Fibroblast of the conjunctiva (primary cell): ENCODE measurements at regions not wholly inside any gene's neighbourhood (a gene's known extent, or its start where the extent isn't known, plus 50 kb on each side); places are given as distances from the start of the nearest gene placed in this dataset.

ENCODE experiments used
- DNase-seq: peaks from one replicate; pipeline ENCODE4 v3.0.0-alpha.2; 2010; ENCODE audit warnings: low read depth

- no peak for DNase-seq
Observed at GRCh38 chr2:106981491-106981890, 95.5 kb upstream of the ST6GAL2 start.

GRCh38 chr2:106982350-106982749, 96.4 kb upstream of the ST6GAL2 start:
- no peak for DNase-seq

DNA sequence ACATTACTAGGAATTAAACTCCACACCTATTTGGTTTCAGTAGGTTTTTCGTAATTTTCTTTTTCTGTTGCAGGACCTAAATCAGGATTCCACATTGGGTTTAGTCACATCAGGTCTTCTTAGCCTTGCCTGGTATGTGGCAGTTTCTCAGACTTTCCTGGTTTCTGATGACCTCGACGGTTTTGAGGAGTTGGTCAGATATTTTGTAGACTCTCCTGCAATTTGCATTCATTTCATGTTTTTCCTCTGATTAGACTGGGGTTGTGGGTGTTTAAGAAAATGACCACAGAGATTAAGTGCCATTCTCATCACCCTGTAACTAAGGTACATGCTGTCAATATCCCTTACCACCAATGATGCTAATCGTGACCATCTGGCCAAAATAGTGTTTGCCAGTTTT, 97.3 kb upstream of the ST6GAL2 start:
- DNase-seq: no peak

- no peak for DNase-seq
Observed at GRCh38 chr2:106988361-106988760, 102.4 kb upstream of the ST6GAL2 start.

GRCh38 chr2:106990297-106990696, 104.3 kb upstream of the ST6GAL2 start:
- no peak for DNase-seq

DNA sequence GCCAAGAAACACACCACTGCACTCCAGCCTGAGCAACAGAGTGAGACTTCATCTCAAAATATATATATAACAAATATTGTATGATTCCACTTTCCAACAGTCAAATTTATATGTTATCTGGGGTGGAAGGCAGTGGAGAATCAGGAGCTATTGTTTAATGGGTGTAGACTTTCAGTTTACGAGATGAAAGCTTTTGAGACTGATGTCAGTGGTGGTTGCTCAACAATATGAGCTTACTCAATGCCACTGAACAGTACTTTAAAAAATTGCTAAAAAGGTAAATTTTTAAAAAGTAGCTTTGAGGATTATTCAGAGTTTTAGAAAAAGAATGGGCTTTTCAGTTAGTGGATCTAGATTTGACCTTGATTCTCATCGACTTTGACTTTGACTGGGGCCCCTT, 105.9 kb upstream of the ST6GAL2 start:
- no peak for DNase-seq

DNA sequence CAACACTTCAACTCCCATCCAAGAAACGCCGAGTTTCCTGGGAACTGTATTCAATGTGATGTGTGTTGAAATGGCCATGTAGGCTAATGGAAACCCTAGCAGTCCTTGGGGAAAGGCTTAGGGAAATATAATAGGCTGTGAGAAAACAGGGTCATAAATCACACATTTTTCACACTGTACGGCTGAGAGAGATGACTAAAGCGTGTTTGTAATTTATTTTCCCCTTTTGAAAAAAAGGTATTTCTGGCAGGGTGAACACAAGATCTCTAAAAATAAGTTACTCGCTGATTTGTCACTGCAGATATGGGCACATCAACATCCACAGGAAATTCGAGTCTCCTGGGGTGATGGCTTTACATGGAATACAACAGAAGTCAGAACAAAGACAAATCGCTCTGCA, 109.6 kb upstream of the ST6GAL2 start:
- no peak for DNase-seq

GRCh38 chr2:106996171-106996769, 110.3 kb upstream of the ST6GAL2 start:
- no peak for DNase-seq

DNA sequence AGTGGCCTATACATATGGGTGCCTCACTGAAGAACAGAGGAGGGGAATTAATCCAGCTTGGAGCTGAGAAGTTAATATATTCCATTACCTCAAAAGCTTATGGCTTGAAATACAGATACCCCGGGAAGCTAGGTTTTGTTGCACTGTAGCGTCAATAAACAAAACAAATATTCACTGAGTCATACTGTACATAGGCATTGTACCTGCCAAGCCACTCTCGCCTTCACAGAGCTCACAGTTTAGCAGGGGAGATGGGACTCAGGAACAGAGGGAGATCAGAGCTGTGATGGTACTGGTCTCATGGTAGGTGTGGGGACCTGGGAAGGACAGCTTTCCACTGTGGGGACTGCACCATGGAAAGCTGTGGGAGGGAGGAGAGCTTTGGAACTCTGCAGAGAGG, 111.2 kb upstream of the ST6GAL2 start:
- no peak for DNase-seq

GRCh38 chr2:107001062-107001461, 115.1 kb upstream of the ST6GAL2 start:
- DNase-seq: no peak

GRCh38 chr2:107001551-107001950, 115.6 kb upstream of the ST6GAL2 start:
- DNase-seq: no peak

DNA sequence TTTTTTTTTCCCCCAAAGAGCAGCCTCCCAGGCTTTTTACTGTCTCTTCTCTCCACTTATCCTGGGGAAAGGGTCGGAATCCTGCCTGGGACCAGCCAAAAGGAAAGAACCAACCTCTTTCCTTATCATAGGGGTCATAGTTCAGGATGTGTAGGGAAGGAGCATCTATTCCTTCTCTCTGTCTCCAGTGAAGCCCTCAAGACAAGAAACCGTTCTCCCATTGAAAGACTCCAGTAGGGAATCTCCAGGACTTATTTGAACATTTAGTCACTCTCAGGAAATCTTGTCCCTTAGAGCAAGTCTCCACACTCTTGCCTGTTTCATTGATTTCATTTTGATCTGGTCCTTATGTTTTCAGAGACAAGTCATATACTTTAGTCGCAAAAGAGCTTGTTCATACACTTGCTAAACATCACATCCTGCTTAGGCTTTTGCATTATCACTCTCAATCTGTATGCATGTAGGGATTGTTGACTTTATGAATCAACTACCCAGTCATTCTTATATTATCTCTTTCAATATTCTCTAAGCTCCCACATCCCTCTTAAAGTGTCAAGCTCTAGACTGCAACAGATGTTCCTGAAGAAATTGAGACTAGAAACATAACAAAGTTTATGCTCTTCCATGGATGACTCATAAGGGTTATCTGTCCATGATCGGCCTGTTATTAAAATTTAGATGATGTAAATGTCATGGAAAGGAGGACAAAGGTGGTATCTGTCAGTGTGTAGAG, 116.2 kb upstream of the ST6GAL2 start:
- DNase-seq: peak; percentile 26

GRCh38 chr2:107002735-107003134, 116.8 kb upstream of the ST6GAL2 start:
- DNase-seq: no peak

DNA sequence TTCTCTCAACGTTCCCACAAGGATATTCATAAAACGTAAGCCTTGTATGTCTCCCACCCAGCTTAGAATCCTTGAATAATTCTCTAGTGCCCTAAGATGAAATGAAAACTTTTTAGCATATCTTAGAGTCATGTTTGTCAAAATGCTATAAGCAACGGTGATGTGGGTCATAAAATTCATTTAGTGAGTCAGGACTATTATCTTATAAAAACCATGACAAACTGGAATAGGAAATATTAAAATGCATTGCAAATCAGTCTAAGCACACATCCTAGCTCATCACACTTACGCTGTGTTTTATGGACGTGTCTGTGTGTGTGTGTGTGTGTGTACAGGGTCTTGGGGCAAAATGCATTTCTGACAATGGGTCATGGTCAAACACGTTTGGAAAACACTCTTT, 119.9 kb upstream of the ST6GAL2 start:
- DNase-seq: no peak

DNA sequence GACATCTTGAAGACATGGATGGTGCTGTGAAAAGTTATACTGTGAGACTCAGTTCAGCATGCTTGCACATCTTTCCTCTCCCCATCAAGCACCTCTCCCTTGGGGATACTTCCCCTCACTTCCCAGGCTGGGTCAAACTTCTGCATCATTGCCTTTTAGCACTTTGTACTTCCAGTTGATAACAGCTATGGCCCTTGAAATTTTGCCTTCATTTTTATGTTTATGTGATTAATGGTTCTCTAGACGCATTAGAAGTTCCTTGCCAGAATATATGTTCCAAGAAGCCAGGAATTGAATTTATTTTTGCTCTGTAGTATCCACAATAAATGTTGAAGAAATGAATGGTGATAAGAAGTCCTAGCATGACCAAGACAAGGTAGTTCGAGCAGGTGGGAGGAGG, 120.9 kb upstream of the ST6GAL2 start:
- DNase-seq: no peak

DNA sequence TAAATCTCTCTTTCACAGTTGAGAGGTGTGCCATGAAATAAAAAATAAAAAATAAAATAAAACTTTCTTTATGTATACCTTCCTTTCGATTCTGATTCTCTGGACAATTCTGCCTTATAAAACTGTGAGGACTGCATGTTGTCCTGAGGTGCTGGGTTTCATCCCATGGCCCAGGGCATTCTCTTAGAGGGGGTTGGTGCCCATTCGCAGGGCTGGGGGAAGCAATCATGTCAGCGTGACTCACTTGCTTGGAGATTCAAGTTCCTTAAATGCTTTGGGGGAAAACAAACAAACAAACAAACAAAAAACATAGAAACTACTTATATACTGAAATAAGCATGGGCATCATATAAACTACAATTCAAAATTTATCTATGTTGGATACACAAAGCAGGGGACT, 122.0 kb upstream of the ST6GAL2 start:
- no peak for DNase-seq

DNA sequence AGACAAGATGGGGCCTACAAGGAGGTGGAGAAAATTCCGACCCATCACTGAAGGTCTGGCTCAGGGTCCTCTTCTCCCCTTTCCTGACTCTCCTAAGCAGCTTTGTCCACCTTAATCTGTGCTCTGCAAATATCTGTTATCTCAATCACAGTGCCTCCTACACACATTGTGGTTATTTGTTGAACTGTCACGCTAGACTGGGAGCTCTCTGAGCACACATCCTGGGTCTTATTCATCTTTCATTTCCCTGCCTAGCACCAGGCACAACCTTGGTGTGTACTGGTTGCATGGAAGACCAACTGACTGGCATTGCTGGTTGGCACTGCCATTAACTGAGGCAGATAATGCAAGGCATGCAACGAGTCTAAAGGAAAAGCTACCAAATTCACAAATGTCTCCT, 122.9 kb upstream of the ST6GAL2 start:
- no peak for DNase-seq

DNA sequence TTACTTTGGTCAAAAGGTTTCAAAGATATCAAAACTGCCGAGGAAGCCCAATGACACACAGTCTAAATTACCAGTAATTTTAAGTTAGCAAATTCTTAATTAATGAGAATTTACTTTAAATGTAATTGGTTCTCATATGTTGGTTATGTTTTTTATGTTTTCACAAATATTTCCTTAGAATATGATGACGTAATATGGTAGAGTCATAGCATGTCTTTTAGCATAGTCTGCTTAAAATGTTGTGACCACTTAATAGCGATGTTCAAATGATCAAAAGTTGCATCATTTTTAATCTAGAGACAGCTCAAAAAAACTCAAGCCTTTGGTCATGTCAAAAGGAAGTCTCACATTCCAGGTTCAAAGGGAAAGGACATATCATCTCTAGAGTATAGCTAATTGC, 123.3 kb upstream of the ST6GAL2 start:
- DNase-seq: no peak

DNA sequence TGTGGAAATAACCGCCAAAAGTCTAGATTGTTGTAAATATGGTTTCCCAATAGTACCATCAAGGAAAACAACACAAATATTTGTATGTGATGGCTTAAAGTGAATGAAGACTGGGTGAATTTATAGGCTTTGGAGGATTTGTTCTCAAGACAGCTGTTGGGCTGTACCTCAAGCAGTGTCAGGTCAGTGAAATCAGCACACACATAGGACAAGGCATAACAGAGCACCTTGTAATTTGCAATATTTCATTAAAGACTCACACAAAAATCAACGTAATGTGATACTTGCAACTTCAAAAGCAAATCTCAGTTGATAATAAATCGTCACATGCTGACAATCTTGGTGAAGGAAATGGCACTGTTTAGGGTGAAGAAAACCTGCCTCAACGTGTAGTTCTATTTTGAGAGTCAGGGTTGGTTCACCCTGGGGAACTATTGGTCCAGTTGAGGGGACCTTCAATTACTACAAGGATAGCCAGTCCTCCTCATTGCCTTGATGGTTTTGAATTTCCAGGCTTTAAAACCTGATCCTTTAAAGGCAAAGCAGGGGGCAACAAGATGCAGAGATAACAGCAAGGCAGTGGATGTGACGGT, 126.8 kb upstream of the ST6GAL2 start:
- DNase-seq: no peak

GRCh38 chr2:107013884-107014283, 127.9 kb upstream of the ST6GAL2 start:
- no peak for DNase-seq

GRCh38 chr2:107018366-107018765, 132.4 kb upstream of the ST6GAL2 start:
- no peak for DNase-seq

- no peak for DNase-seq
Observed at GRCh38 chr2:107020392-107020791, 134.4 kb upstream of the ST6GAL2 start.

GRCh38 chr2:107024269-107024668, 138.3 kb upstream of the ST6GAL2 start:
- no peak for DNase-seq
